Dermis blood vessel endothelial cell (primary cell): ENCODE measurements at regions not wholly inside any gene's neighbourhood (a gene's known extent, or its start where the extent isn't known, plus 50 kb on each side); places are given as distances from the start of the nearest gene placed in this dataset.

Experiments used
- DNase-seq: peaks from one replicate; pipeline ENCODE4 v3.0.0; 2010

DNA sequence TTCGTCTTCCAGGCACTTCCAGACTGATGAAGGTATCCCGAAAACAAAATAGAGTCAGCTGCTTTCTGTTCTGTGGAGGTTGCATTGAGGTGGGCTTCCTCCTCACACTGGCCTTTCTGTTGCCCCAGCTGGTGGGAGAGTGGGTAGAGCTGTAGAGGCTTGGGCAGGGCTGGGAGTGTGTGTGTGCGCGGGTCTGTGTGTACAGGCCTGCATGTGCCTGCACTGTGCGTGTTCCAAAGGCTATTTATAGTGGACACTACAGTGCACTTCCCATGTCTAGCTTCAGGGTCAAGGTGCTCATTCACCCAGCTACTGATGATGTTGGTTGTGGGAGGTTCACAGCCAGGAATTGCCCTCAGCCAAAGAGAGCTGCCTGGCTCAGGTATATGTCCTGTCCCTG, 260.1 kb upstream of the HABP2 start:
- no peak for DNase-seq

DNA sequence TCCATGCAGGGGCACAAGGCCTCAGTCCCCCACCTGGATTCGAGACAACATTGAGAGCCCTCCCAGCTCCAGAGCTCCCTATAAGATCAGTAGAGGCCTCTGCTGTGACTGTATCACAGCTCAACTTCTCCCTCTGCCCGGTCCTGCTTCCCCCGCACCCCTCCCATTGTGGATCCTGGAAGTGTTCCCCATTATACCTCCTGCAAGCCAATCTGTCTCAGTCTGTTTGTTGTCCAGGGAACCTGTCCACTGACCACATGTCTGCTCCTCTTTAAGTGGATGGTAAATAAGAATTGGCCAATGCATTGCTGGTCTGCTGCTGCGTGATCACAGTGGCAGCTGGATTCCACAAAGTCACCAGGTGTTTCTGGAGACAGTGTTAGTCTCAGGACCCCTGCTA, 259.7 kb upstream of the HABP2 start:
- no peak for DNase-seq

DNA sequence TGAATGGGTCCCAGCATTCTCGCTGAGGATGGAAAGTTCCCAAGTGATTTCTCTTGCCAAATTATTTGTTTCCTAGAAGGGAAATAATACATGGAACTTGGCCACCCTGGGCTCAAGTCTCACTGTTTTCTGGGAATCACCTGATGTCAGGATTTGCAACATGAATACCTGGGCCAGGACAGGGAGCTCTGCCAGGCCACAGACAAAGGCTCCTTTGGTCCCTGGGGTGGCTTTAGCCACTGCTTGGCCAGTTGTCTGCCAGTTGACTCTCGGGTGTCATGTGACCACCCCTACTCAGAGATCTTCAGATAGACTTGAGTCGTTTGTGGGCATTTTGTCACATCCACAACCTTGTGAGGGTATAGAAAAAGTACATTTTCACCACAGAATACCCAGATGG, 258.0 kb upstream of the HABP2 start:
- DNase-seq, result no peak

DNA sequence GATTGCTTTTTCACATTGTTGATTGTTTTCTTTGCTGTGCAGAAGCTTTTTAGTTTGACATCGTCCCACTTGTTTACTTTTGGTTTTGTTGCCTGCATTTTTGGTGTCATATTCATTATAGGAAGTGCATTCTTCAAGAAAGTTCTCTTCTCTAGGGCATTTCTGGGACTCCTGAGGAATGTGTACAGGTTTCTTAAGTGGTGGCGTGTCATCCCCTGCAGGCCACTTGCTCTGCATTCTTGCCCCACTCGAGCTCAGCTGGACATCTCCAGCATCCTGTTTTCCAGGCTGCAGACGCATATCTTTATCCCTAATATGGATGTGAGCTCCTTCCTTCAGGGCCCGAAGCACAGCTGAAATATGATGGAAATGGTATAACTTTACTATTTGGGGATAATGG, 255.6 kb upstream of the HABP2 start:
- DNase-seq, result no peak

DNA sequence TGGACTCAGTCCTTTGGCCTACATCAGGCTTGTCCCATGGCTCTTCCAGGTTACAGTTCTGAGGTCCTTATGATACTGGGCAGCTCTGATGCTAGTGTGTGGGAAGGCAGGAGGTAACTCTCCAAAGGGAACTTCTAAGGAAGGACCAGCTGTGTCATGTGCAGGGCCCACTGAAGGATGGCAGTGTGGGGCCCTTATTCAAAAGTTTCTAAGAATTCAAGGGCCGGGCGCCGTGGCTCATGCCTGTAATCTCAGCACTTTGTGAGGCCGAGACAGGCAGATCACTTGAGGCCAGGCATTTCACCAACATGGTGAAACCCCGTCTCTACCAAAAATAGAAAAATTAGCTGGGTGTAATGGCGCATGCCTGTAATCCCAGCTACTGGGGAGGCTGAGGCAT, 254.2 kb upstream of the HABP2 start:
- no peak for DNase-seq

DNA sequence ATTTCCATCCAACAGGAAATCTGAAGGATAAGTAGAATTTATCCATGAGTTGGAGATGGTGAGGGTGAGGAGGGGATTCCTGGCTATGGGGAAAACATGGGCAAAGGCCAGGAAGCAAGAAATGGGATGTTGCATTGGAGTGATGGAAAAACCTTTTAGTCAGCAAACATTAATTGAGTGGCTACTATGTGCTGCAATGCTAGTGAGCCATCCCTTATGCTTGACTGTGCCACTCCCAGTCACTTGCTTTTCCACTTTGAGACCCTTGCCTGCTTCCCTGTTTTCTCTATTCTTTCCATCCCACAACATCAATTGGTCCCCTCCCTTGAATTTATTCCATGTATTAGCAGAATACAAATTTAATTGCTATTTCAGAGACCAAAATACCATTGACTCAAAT, 252.7 kb upstream of the HABP2 start:
- DNase-seq, result no peak

DNA sequence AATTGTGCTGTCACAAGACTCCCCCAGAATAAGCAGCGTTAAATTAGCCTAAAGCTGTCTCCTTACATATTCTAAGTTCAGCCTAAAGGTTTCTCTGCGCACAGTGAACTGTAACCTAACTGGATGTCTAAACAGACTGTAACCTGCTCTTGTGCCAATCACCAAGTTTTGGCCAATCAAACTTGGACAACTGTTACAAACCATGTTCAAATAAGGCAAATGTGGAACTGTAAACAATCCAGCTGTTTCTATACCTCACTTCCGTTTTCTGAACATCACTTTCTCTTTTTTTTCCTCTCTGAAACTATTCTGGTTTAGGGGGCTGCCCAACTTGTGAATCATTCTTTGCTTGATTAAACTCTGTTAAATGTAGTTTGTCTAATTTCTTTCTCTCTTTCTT, 252.2 kb upstream of the HABP2 start:
- no peak for DNase-seq

DNA sequence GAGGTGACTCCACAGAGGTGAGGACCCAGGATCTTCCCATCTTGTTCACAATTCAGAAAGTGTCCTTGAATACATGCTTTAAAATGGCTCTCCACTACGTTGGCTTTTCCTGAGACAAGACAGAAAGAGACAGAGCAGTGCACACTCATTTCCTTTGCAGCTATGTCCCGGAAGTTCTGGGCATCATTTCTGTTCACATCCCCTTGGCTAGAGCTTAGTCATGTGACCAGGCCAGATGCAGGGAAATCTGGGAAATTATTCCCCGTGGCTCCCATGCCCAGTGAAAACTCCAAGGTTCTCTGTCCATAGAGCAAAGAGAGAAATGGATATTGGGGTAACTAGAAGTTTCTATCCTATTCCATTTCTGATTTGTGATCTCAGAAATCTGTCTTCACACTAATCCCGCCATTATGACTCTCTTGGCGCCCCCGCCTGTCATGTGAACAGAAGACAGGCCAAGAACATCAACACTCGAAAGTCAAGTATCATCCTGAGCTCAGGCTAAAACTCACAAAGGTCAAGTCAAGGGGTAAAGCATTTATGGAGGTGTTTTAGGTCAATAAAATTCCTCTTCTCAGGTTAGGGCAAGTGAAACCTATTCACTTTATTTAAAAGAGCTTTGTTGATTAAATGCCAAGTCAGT, 251.4 kb upstream of the HABP2 start:
- peak; percentile 9 for DNase-seq

DNA sequence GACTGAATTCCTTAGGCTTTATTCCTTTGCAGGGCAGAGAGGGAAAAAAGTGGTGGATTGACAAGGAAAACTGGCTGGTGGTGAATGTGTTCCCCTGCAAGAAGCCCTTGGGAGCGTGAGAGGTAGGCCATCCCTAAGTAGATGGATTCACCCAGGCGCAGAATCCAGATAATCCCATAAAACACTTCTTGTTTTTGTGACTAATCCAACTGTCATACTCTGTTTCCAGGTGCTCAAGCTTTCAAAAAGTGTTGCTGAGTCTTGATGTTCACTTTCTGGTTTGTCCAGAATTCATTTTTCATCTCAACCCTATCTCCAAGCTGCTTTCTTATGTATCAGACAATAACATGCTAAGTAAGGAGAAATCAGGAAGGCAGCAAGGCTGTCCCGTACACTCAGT, 250.8 kb upstream of the HABP2 start:
- DNase-seq, result no peak

DNA sequence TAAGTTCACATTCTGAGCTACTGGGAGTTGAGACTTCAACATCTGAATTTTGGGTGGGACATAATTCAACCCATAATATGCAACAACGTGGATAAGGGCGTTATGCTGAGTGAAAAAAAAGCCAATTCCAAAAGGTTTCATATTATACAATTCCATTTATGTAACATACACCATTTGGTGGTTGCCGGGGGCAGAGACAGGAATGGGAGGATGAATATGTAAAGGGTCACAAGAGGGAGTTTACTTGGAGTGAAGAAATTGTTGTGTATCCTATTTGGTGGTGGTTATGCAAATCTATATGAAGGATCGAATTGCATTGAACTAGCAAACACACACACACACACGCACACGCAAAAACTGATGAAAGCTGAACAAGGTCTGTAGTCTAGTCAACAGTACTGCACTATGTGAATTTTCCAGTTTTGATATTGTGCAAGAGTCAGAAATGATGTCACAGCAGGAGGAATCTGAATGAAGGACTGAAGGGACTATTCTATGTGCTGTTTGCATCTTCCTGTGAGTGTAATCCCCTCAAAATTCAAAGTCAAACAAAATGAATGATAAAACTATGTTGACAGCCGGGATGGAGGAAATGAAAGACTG, 249.2 kb upstream of the HABP2 start:
- DNase-seq, result no peak

DNA sequence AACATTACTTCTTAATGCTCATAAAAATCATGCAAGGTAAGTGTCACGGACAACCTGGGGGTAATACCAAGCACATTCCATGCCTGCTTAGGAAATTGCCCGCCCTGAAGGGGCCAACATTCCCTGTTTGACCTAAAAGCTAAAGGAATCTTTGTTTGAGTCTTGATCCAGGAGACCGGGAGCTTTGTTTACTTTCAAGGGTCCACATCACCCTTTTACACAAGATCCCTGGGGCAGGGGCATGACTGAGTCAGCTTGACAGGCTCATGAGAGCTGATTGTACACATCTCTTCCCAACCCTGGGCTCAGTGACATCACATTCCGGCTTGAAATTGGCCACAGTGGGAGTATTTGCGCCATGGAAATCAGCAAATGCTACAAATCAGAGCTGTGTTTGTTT, 248.1 kb upstream of the HABP2 start:
- no peak for DNase-seq

DNA sequence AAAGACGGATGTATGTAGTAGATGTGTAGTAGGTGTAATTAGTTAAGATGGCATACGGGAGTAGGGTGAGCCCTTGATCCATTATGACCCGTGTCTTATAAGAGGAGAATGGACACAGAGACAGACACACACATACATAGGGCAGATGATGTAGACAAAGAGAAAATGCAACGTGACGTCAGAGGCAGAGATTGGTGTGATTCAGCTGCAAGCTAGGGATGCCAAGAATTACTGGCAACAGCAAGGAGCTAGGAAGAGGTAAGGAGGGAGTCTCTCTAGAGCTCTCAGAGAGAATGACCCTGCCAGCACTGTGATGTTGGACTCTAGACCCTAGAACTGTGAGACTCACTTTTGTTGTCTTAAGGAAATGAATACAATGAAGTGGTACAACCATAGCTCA, 247.0 kb upstream of the HABP2 start:
- DNase-seq, result peak; percentile 6

DNA sequence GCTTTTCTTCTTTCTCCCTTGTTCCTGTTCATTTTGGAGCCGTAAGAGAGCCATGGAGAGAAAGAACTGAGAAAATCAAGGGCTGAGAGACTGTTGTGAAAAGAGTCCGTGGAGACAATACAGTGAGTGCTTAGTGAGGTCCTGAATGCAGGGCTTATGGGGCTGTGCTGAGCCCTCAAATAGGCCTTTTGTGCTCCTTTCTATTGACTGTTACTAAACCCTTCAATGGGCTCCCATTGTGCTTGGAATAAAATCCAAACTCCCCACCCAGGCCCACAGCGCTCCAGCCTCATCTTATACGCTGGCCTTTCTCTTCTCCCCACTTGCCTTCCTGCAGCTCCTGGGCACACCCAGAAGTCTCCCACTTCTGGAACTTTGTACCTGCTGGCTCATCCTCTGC, 243.1 kb upstream of the HABP2 start:
- DNase-seq, result no peak

DNA sequence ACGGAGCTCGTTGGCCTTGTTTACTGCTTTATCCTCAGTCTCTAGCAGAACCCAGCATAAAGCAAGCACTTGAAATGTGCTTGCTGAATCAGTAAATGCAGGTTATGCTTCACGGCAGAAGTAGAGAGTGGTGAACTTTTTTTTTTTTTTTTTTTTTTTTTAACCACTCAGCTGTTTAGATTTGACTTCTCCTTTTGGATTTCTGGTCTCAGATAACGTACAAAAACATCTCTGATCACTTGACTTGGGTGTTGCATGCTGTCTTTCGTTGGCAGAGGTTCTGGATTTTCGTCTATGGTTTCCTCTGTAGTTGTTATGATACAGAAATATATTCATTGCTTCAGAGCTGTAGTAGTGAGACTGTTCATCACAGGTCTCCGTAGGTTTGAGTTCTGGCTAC, 242.5 kb upstream of the HABP2 start:
- DNase-seq, result no peak

DNA sequence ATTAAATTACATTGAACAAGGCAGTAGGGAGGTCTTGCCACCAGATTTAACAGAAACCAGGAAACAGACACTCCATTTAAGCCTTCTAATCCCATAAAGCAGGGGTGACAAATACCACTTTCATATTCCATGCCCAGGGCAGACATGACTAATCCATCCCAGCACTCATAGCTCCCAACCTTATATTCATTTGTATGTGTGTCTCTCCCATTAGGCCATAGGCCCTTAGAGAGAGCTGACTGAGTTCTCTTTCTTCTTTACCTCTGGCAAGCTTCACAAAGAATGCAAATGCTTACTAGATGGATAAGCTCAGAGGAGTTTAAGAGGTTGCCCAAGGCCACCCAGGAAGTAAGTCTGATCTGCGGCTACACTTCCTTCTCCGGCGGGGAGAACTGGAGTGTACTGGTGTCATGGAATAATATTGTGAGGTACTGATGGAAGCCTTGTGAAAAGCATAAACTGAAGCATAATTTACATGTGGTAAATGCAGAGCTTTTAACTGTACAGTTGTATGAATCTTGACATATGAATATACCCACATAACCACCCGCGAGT, 239.7 kb upstream of the HABP2 start:
- DNase-seq, result no peak

DNA sequence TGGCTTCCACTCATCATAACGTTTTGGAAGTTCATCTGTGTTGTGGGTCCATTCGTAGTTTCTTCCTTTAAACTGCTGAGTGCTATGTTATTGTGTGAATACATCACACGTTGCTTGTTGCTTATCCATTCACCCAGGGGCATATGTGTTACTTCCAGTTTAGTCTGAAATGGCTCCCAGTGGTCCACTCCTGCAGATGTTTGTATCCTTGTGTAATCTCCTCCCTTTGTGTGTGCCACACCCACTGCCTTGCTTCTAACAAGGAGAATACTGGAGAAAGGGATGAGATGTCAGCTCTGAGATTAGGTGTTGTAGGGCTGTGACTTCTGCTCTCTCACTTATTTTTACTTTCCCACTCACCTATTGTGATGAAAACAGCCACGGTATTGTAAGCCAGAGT, 239.1 kb upstream of the HABP2 start:
- DNase-seq, result no peak

DNA sequence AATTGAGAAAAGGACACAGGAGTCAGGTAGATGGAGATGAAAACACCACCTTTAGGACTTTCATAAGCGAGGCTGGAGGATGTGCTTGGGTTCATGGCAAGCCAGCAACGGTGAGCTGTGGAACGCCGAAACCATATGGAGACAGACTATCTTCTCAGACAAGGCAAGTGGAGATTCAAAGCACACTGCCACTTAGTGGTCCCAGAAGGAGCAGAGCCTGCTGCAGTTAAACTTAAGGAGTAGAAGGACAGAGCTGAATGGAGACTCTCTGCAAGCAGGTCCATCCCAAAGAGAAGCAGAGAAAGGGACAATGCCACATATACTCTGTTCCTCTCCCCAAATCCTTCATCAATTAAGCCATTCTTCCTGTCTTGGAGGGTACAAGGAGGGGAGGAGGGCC, 236.3 kb upstream of the HABP2 start:
- no peak for DNase-seq

DNA sequence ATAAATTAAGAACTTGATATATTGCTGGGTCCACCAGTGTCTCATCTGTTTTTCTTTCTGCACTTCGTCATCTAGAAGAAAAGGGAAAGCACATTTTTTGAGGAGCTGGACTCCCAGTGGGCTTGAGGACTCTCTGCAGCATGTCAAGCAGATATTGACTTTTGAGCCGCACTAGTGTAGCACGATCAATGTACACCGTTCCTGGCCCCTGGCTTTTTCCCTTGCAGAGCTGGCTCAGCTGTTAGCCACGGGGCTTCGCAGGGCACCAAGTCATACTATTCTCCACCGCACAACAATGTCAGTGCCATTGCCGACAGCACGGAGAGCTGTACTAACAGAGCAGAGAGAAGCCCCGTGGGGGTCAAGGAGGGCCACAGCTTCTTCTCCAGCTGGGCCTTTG, 235.4 kb upstream of the HABP2 start:
- DNase-seq, result no peak

DNA sequence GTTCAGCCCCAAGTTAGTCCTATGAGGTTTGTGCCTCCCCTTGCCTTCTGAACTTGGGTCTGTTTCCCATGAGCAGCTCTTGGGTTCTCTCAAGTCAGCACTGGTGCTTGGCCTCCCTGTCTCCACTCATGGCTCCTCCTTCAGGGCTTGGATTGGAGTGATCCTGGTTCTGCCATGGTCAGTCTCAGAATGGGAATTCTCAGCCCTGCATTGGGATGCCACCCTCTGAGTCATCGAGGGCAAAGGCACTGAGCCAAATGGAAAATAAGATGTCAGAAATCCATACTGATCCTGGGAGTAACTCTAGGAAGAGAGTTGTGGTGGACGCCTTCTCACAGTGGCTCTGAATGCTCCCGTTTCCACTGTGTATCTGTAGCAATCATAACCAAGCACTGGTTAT, 233.4 kb upstream of the HABP2 start:
- DNase-seq, result no peak

DNA sequence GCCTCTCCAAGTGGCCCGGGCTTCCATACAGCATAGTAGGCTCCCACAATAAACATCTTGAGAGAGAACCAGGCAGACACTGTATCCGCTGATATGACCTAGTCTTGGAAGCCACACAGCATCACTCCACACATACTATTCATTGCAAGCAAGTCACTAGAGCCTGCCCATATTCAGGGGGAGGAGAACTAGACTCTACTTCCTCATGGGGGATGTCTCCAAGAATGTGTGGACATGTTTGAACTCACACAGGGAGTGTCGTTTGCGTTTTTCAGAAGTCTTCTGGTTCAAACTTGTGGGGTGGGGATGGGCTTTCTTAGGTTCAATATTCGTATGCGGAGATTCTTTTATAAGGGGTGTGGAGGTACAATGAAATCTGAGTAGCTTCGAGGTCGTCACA, 232.6 kb upstream of the HABP2 start:
- no peak for DNase-seq

DNA sequence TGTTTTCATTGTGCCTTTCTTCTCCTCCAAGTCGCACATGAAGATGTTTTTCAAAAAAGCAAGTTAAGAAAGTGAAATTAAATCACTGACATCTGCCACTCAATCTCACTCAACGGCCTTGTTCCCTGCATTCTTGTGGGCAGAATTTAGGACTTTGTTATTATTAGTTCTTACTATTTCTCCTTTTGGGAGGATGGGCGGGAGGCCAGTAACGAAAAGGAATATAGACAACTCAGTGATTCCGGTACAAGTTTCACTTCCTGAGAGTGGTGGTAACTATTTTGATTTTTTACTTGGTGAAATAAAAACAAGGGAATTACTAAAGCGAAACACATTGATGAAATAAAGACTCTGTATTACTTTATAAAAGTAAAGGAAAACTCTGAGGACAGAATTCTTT, 231.9 kb upstream of the HABP2 start:
- no peak for DNase-seq

DNA sequence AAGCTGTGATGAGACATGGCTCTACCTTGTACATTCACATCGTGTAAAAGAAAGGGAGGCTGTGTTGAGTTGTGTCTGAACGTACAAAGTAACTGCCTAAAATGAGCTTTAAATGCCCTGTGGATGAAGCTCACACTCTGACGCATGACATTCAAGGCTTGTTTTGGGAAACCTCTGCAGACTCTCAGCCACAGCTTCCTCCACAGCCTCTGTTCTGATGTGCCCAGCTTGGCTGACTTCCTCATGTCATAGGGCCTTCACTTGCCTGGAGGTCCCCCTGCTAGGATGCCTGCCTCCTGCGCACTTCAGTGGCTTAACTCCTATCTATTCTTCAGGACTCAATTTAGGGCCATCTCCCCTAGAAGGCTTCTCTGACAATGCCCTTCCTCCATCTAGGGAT, 230.0 kb upstream of the HABP2 start:
- no peak for DNase-seq

DNA sequence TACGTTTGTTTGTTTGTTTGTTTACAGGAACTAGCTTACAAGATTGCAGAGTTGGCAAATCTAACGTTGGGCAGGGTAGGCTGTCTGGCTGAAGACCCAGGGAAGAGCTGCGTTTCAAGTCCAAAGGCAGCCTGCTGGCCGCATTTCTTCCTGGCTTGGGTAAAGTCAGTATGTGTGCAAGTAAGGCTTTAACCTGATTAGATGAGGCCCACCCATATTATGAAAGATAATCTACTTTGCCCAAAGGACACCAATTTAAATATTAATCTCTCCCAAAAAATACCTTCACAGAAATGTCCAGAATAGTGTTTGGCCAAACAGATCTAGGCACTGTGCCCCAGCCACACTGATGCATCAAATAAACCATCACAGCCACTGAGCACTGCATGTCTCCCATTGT, 228.9 kb upstream of the HABP2 start:
- DNase-seq, result no peak

DNA sequence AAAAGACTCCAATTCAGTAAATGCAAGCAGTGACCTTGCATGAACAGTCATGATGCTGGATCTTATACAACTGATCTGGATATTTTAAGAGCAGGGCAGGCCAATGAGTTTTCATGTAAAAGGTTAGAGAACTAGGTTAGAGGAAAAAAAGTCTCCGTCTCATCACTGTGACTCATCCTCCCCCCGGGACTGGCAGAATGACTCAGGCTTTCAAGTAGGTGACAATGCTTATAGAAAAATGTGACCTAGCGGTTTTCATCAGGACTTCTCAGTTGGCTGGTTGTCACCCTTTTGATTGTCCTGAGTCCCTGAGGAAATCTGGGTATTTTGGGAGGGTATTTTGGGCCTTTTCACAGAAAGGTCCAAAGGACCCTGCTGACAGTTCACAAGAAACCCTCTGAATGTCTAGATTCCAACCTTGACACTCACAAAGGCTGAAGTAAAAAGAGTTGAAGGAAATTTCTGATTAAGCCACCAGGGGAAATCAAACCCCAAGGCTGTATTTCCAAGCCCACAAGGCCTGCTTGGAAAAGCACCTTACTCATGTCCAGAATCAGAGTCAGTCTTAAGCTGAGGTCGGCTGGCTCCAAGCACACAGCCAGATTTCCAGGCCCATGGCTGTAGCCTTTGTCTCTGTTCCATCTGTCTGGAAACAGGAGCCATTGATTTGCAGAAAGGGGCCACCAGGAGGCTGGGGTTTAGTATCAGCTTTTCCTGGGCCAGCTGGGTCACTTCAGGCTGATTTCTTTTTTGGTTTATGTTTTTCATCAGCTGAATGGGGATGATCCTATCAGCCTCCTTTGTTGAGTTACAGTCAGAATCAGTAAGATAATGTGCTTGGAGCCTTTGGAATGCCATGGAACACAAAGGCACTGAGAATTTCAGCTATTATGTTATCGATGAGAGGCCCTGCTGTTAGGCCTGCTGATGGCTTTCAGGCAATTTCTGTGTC, 226.4 kb upstream of the HABP2 start:
- peak; percentile 65 for DNase-seq
